Natural killer cell treated with Interleukin-12 subunit alpha and Interleukin-12 subunit beta and Interleukin-15 and Interleukin-18, amount 100 ng/mL, for 72 hours (primary cell): ENCODE measurements at regions not wholly inside any gene's neighbourhood (a gene's known extent, or its start where the extent isn't known, plus 50 kb on each side); places are given as distances from the start of the nearest gene placed in this dataset.
"Not testable (repeated sequence)": the region's sequence is repeated elsewhere in the genome, so short reads cannot be mapped to it uniquely, and the experiment has no call there.

Source experiments
- ATAC-seq, 2 donors: fragments of 150-1000 bp; cut with Tn5 transposase in 1 of 2; sonication (Bioruptor Pico), chemical (Tn5 transposase) in 1 of 2; 2 replicates each; pipeline ENCODE4 v1.10.0; 2021
- DNase-seq: peaks from one replicate; pipeline ENCODE4 v3.0.0; 2022; ENCODE audit warnings: low spot score
- H3K27ac Mint-ChIP-seq, 2 donors: 1 replicate in 1 of 2; 2 replicates in 1 of 2; pipeline ENCODE4 v1.8.0; 2022; ENCODE audit warnings: mixed read lengths in 2 of 2, mild to moderate bottlenecking in 1 of 2, moderate library complexity in 1 of 2
- H3K27me3 Mint-ChIP-seq, 2 donors: 1 replicate in 1 of 2; 2 replicates in 1 of 2; pipeline ENCODE4 v1.8.0; 2022; ENCODE audit warnings: mixed read lengths in 2 of 2
- H3K36me3 Mint-ChIP-seq: one replicate; pipeline ENCODE4 v1.8.0; 2022; ENCODE audit warnings: mixed read lengths
- H3K4me1 Mint-ChIP-seq, 2 donors: 1 replicate in 1 of 2; 2 replicates in 1 of 2; pipeline ENCODE4 v1.8.0; 2022; ENCODE audit warnings: low read depth in 2 of 2, mixed read lengths in 2 of 2, mild to moderate bottlenecking in 1 of 2
- H3K4me3 Mint-ChIP-seq: one replicate; pipeline ENCODE4 v1.8.0; 2022; ENCODE audit warnings: mixed read lengths
- H3K9me3 Mint-ChIP-seq: 2 replicates; pipeline ENCODE4 v1.8.0; 2022; ENCODE audit warnings: mixed read lengths

DNA sequence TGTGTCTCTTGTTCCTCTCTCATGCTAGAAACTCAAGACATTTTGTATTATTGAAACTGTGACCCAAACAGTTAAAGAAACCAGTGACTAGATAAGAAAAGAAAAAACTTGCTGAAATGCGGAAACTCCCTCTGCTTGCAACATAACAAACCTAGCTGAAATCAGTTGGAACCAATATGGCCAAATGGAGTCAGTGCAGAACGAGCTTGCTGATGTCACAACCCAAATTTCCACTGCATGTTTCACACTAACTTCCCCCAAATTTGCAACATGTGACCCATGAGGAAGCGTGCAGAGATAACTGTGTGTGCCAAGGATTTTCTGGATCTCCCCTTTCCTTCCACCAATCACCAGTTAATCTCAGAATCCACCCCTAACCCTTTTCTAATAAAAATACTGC is 208.0 kb downstream of the DLEU7 start:
- peak overlapping the region in 1 of 2 donors; percentile 1 for H3K27ac Mint-ChIP-seq
- peak in 1 of 2 donors; percentile 36 for ATAC-seq
- peaks cover 0 to 6% of the 10 kb centered on the region in 2 donors for H3K27me3 Mint-ChIP-seq
- no peak overlapping the region for H3K4me3 Mint-ChIP-seq
- H3K4me1 Mint-ChIP-seq: peaks cover 0 to 5% of the 10 kb centered on the region in 2 donors
- no peaks in the 10 kb centered on the region for H3K36me3 Mint-ChIP-seq
- H3K9me3 Mint-ChIP-seq: no peaks in the 10 kb centered on the region
- DNase-seq: no peak

DNA sequence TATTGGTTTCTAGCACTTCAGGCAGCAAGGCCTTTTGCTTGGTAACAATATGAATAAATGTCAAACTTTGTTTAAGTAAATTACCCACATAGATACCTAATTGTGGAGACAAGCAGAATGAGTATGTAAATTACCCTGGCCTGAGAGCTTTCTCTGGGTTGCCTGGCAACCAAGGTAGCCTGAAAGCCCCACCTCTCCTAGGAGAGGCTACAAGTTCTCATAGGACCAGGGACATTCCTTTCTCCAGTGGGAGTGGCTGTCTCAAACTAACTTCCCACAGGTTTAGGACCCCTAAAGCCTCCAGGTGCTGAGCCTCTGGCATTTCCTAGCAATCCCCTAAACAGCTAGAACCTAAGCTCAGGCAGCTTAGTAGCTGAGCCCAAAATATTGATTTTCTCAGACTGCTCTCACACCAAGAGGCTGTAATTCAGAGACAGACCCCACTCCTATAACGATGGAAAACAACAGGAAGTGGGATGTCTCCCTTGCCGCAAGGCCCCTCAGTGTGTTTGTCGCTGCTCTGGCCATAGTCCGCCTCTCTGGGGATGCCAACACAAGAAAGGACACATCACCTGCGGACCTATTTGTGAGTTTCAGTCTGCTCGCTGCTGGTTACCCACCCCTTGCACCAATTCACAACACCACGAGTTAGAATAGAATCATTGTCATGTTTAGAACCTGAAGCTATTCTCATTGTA is 207.3 kb downstream of the DLEU7 start:
- peaks cover 3 to 11% of the 10 kb centered on the region in 2 donors for H3K27me3 Mint-ChIP-seq
- DNase-seq (no peak), ATAC-seq (no peak)
- no peaks in the 10 kb centered on the region for H3K36me3 Mint-ChIP-seq
- peak overlapping the region in 1 of 2 donors; percentile 1 for H3K27ac Mint-ChIP-seq
- no peaks in the 10 kb centered on the region for H3K9me3 Mint-ChIP-seq
- no peak overlapping the region for H3K4me3 Mint-ChIP-seq
- H3K4me1 Mint-ChIP-seq: peaks cover 0 to 5% of the 10 kb centered on the region in 2 donors

DNA sequence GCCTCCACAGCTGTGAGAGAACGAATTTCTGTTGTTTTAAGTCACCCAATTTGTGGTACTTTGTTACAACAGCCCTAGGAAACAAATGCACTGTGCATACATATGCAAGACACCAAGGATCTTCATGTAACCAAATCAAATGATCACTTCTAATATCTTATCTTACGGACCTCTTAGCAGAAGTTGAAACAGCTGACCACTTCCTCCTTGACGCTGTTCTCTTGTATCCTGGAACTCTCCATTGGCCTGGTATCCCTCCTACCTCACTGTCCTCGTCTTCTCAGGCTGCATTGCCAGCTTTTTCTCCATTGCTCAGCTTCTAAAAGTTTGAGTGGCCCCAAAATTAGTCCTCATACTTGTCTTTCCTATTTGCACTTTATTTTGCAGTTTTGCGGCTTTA is 200.4 kb downstream of the DLEU7 start:
- DNase-seq (no peak), ATAC-seq (no peak)
- H3K27me3 Mint-ChIP-seq: peaks cover 16 to 18% of the 10 kb centered on the region in 2 donors
- no peaks in the 10 kb centered on the region for H3K9me3 Mint-ChIP-seq
- no peak overlapping the region for H3K27ac Mint-ChIP-seq
- no peaks in the 10 kb centered on the region for H3K36me3 Mint-ChIP-seq
- no peak overlapping the region for H3K4me3 Mint-ChIP-seq
- H3K4me1 Mint-ChIP-seq: no peaks in the 10 kb centered on the region

DNA sequence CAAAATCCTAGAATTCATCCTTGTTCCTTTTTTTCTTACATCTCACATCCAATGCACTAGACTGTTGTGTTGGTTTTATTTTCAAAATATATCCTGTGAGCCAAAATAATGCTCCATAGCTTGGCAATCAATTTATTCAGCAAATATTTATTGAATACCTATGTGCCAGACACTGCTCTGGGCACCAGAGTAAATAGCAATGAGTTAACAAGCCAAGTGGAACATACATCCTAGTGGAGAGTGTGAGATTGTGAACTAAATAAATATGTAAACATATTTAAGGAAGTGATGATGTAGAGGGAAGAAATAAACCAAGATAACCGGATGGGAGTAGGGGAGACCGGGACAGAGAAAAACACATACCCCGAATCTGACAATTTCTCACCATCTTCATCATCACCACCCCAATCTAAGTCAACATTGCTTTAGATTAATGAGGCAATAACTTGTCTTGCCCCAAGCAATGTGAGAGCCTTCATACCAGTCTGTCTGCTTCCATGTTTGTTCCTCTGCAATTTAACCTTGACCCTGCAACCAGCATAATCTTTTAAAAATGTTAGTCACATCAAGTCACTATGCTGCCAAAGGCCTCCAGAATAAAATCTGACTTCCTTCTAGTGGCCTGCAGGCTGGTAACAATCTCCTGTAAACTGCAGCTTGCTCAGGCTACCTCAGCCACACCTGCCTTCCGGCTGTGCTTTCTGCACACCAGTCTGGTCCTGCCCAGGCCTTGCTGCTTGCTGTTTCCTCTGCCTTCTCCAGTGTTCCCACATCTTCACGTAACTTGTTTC is 199.2 kb downstream of the DLEU7 start:
- H3K4me1 Mint-ChIP-seq: no peaks in the 10 kb centered on the region
- no peak overlapping the region for H3K27ac Mint-ChIP-seq
- no peaks in the 10 kb centered on the region for H3K36me3 Mint-ChIP-seq
- H3K27me3 Mint-ChIP-seq: peaks cover 16 to 24% of the 10 kb centered on the region in 2 donors
- ATAC-seq (no peak), DNase-seq (no peak)
- H3K4me3 Mint-ChIP-seq: no peak overlapping the region
- no peaks in the 10 kb centered on the region for H3K9me3 Mint-ChIP-seq

DNA sequence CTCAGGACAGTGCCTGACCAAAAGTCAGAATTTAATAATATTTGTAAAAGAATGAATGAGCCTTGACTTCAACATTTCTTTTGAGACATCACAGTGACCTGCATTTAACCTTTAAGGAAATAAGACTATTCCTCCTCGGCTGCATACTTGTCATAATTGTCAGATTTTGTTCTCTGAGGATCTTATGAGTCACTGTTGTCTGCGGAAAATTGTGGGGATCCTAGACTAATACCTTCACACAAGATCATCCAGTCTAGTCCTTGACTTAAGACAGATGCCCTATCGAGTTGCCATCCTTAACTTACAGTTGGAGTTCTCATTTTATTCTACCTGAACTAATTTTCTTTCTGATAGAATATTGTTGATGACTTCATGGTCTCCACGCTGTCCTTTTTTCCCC is 198.4 kb downstream of the DLEU7 start:
- peaks cover 16 to 28% of the 10 kb centered on the region in 2 donors for H3K27me3 Mint-ChIP-seq
- no peaks in the 10 kb centered on the region for H3K36me3 Mint-ChIP-seq
- ATAC-seq (no peak), DNase-seq (no peak)
- H3K4me1 Mint-ChIP-seq: no peaks in the 10 kb centered on the region
- H3K27ac Mint-ChIP-seq: no peak overlapping the region
- no peak overlapping the region for H3K4me3 Mint-ChIP-seq
- H3K9me3 Mint-ChIP-seq: no peaks in the 10 kb centered on the region

DNA sequence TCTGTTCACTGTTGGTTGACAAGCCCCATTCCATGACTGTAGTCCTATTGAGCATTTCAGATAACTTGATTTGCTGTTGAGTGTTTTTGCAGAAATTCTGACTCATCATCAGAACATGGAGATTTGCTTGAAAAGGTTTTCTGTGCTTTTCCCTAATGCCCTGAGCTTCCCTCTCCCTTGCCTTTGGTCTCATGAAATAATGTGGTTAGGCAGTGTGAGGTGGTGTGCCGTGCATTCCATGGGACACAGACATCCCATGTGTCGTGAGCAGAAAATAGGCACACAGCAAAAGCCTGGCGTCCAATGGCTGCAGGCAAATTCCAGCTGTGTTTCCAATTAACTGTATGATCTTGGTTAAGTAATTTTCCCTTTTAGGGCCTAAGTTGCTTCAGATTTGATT is 197.4 kb downstream of the DLEU7 start:
- Mint-ChIP-seq H3K4me3 (no peak overlapping the region), H3K9me3 (no peaks in the 10 kb centered on the region), H3K27me3 (peaks cover 18 to 27% of the 10 kb centered on the region in 2 donors), H3K4me1 (no peaks in the 10 kb centered on the region), H3K27ac (no peak overlapping the region), H3K36me3 (no peaks in the 10 kb centered on the region)
- no peak for ATAC-seq
- DNase-seq: no peak

DNA sequence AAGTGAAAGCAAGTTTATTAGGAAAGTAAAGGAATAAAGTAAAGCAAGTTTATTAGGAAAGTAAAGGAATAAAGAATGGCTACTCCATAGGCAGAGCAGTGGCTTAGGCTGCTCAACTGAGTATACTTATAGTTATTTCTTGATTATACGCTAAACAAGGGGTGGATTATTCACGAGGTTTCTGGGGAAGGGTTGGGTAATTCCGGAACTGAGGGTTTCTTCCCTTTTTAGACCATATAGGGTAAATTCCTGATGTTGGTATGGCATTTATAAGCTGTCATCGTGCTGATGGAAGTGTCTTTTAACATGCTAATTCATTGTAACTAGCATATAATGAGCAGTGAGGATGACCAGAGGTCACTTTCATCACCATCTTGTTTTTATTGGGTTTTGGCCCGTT is 194.3 kb downstream of the DLEU7 start:
- ATAC-seq: no peak
- Mint-ChIP-seq H3K9me3 (no peaks in the 10 kb centered on the region), H3K27ac (no peak overlapping the region), H3K4me1 (no peaks in the 10 kb centered on the region), H3K27me3 (peaks cover 13 to 21% of the 10 kb centered on the region in 2 donors), H3K4me3 (no peak overlapping the region), H3K36me3 (no peaks in the 10 kb centered on the region)
- no peak for DNase-seq

DNA sequence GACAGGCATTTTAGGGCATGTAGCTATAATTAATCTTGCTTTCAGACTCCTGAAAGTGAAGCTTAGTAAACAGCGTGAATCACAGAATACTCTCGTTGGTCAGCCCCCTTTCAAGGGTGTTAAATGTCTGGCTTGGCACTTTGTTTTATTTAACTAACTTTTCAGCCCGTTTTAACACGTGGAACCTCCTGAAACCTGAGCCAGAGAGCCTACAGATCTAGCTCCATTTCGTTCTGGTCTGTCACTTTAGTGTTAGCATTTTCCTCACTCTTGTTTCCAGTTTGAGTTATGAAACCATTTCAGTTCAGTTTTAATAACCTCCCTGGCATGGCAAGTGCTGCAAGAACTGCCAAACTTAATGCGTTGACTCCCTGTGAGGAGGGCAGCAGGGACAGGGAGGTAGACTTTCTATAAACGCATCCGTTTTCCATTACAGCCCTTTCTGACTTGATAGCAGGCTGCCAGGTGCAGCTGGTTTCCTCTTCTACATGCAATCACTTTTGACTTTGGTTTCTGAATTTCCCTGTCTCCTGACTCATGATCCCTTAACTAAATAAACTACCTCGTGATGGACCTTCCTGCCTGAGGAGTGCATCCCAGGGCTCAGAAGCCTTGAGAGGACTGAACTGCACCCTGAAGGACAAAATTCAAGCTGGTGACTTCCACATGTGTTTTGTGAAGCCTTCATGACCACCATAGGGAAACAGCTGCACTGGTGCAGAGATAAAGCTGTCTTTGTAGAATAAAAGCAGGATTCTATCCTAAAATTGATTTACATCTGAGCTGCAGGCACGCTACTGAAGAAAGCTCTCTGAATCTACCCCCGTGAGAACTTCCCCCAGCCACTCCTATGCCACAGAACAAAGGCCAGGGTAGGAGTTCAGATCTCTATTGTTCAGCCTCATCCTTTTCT is 192.6 kb downstream of the DLEU7 start:
- Mint-ChIP-seq H3K27ac (no peak overlapping the region), H3K36me3 (no peaks in the 10 kb centered on the region), H3K27me3 (peaks cover 16 to 22% of the 10 kb centered on the region in 2 donors), H3K9me3 (no peaks in the 10 kb centered on the region), H3K4me3 (no peak overlapping the region), H3K4me1 (no peaks in the 10 kb centered on the region)
- no peak for DNase-seq
- no peak for ATAC-seq

DNA sequence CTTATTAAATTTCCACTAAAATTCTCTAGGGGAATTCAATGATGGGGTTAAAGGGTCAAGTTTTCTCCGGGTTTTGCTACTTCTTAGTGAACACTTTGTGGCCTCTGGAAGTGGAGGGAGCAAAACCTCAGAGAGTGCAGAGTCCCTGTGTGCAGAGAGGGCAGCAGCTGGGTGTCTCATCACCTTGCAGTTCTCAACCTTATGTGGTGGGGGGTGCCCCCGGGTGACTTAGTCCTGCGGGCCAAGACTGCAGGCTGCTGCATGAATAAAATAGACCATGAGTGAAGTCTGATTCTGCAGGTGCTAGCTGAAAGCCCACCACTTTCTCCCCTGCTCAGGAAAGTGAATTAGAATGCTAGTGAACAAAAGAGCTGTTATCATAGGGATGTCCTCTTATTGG is 191.6 kb downstream of the DLEU7 start:
- H3K27me3 Mint-ChIP-seq: peaks cover 20 to 22% of the 10 kb centered on the region in 2 donors
- H3K36me3 Mint-ChIP-seq: no peaks in the 10 kb centered on the region
- H3K9me3 Mint-ChIP-seq: no peaks in the 10 kb centered on the region
- no peak overlapping the region for H3K4me3 Mint-ChIP-seq
- H3K4me1 Mint-ChIP-seq: no peaks in the 10 kb centered on the region
- no peak overlapping the region for H3K27ac Mint-ChIP-seq
- ATAC-seq: no peak
- DNase-seq: no peak

DNA sequence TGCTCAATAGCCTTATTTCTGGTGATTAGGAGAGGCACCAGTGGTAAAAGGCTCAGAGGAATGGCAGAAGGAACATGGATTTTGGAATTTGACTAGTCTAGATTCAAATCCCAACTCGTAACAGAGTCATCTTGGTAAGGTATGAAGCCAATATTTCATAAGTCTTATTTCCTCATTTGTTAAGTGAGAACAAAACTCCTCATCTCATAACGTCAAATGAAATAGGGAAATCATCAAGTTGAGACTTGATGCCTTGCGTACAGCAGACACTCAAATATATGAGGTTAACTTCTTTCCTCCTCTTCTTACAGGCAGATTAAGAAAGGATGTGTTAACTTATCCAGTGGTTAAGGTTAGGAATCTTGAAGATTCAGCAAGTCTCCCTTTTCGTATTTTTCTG is 189.2 kb downstream of the DLEU7 start:
- Mint-ChIP-seq H3K4me3 (no peak overlapping the region), H3K27me3 (peaks cover 16 to 26% of the 10 kb centered on the region in 2 donors), H3K36me3 (no peaks in the 10 kb centered on the region), H3K27ac (no peak overlapping the region), H3K4me1 (no peaks in the 10 kb centered on the region), H3K9me3 (no peaks in the 10 kb centered on the region)
- ATAC-seq: no peak
- no peak for DNase-seq

DNA sequence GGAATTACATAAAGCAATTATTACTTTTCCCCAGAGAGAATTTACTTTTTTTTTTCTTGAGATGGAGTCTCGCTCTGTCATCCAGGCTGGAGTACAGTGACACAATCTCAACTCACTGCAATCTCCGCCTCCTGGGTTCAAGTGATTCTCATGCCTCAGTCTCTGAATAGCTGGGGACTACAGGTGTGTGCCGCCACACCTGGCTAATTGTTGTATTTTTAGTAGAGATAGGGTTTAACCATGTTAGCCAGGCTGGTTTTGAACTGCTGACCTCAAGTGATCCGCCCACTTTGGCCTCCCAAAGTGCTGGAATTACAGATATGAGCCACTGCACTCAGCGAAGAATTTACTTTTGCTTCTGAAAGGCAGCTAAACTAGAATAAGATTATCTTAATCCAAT is 181.6 kb downstream of the DLEU7 start:
- not testable (repeated sequence) for DNase-seq, H3K36me3 Mint-ChIP-seq, H3K4me1 Mint-ChIP-seq, H3K4me3 Mint-ChIP-seq, ATAC-seq, H3K27ac Mint-ChIP-seq, H3K9me3 Mint-ChIP-seq
- peaks cover 20 to 21% of the 10 kb centered on the region in 2 donors for H3K27me3 Mint-ChIP-seq

DNA sequence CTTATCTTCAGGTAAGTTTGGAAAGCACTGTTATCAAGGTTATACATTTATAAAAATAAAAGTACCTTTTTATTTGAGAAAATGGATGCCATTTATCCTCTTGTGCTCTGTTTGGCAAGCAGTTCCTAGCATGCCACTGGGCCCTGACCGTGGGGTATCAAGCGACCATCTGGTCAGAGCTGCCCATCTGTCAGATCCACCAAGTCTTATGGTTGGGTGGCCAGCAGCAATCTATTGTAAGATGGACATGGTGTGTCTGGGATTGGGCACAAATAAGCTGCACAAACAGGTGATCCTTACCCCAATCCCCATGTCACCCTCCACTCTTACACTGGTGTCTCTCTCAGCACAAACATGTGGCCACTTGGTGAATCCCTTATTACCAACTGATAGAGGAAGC is 178.5 kb downstream of the DLEU7 start:
- Mint-ChIP-seq H3K4me1 (peaks cover 0 to 3% of the 10 kb centered on the region in 2 donors), H3K27me3 (peaks cover 22 to 29% of the 10 kb centered on the region in 2 donors), H3K27ac (no peak overlapping the region), H3K9me3 (peaks cover 2% of the 10 kb centered on the region), H3K36me3 (peaks cover 6% of the 10 kb centered on the region), H3K4me3 (no peak overlapping the region)
- DNase-seq (no peak), ATAC-seq (no peak)

DNA sequence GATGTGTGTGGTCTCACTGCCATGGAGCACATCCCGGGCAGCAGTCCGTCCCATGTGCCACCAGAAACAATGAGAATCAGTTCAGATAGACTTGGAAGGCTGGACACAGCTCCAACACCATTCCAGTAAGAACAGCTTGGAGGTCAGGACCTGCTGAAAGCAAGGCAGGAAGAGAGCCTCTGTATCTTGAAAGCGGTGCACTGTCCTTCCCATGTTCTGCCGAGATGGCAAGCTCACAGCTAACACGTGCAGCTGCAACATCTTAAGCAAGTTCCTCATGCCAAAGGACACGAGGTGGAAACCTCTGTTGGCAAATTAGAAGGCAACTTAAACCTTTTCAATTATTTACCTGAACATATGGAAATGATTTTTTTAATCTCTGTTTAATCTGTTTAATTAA is 175.4 kb downstream of the DLEU7 start:
- DNase-seq: no peak
- peaks cover 21 to 37% of the 10 kb centered on the region in 2 donors for H3K27me3 Mint-ChIP-seq
- peaks cover 0 to 3% of the 10 kb centered on the region in 2 donors for H3K4me1 Mint-ChIP-seq
- H3K9me3 Mint-ChIP-seq: peaks cover 2% of the 10 kb centered on the region
- peaks cover 6% of the 10 kb centered on the region for H3K36me3 Mint-ChIP-seq
- no peak for ATAC-seq
- H3K27ac Mint-ChIP-seq: no peak overlapping the region
- no peak overlapping the region for H3K4me3 Mint-ChIP-seq
